Liver (tissue), 8 donors: ENCODE measurements at regions not wholly inside any gene's neighbourhood (a gene's known extent, or its start where the extent isn't known, plus 50 kb on each side); places are given as distances from the start of the nearest gene placed in this dataset.

Experiments used
- DNase-seq: peaks from one replicate; pipeline ENCODE4 v3.0.0-alpha.2; 2017; ENCODE audit warnings: low spot score
- H3K27ac ChIP-seq, 2 donors: one replicate each; pipeline ENCODE4 v1.7.0; 2013; ENCODE audit warnings: inconsistent platforms in 2 of 2, low read length in 2 of 2, control low read depth in 1 of 2, low read depth in 1 of 2, mild to moderate bottlenecking in 1 of 2
- H3K27me3 ChIP-seq, 4 donors: one replicate each; pipeline versions ENCODE4 v1.6.1 to v1.7.0; 2013; ENCODE audit warnings: low read length in 3 of 4, inconsistent platforms in 1 of 4, mild to moderate bottlenecking in 1 of 4, moderate library complexity in 1 of 4; ENCODE audit not compliant: control insufficient read depth in 4 of 4, insufficient read depth in 4 of 4
- H3K36me3 ChIP-seq, 4 donors: one replicate each; pipeline versions ENCODE4 v1.6.1 to v1.7.0; 2013; ENCODE audit warnings: low read length in 3 of 4, mild to moderate bottlenecking in 3 of 4, low read depth in 1 of 4, moderate library complexity in 1 of 4; ENCODE audit not compliant: control insufficient read depth in 4 of 4, insufficient read depth in 3 of 4
- H3K4me1 ChIP-seq, 4 donors: one replicate each; pipeline versions ENCODE4 v1.6.1 to v1.7.0; 2013; ENCODE audit warnings: low read length in 3 of 4, mild to moderate bottlenecking in 3 of 4, moderate library complexity in 1 of 4; ENCODE audit not compliant: control insufficient read depth in 4 of 4, insufficient read depth in 4 of 4
- H3K4me3 ChIP-seq, 3 donors: one replicate each; pipeline versions ENCODE4 v1.6.1 to v1.7.0; 2013; ENCODE audit warnings: low read length in 3 of 3, control low read depth in 1 of 3, low read depth in 1 of 3, mild to moderate bottlenecking in 1 of 3
- H3K9ac ChIP-seq, 2 donors: one replicate each; pipeline ENCODE4 v1.7.0; 2013; ENCODE audit warnings: low read length in 2 of 2, mild to moderate bottlenecking in 2 of 2, moderate library complexity in 2 of 2, control low read depth in 1 of 2, low read depth in 1 of 2
- H3K9me3 ChIP-seq, 4 donors: one replicate each; pipeline versions ENCODE4 v1.6.1 to v1.7.0; 2013; ENCODE audit warnings: low read length in 3 of 4; ENCODE audit not compliant: control insufficient read depth in 4 of 4
- EGR1 ChIP-seq, 2 donors: IDR thresholded peaks; 2 replicates each; pipeline ENCODE4 v1.6.1; 2016 to 2018; ENCODE audit warnings: antibody characterized with exemption in 2 of 2, low read depth in 2 of 2
- FOXA1 ChIP-seq: IDR thresholded peaks from 2 replicates; pipeline ENCODE4 v1.6.1; 2016; ENCODE audit warnings: antibody characterized with exemption
- FOXA2 ChIP-seq: IDR thresholded peaks from 2 replicates; pipeline ENCODE4 v1.6.1; 2016; ENCODE audit warnings: antibody characterized with exemption
- GABPA ChIP-seq, 2 donors: IDR thresholded peaks in 1 of 2; conservative IDR thresholded peaks in 1 of 2; 2 replicates each; pipeline ENCODE4 v1.6.1; 2016; ENCODE audit warnings: antibody characterized with exemption in 2 of 2, mild to moderate bottlenecking in 1 of 2, moderate library complexity in 1 of 2
- HNF4A ChIP-seq, 2 donors: conservative IDR thresholded peaks; 2 replicates each; pipeline ENCODE4 v1.6.1; 2016; ENCODE audit warnings: antibody characterized with exemption in 2 of 2, mild to moderate bottlenecking in 2 of 2
- HNF4G ChIP-seq: IDR thresholded peaks from 2 replicates; pipeline ENCODE4 v1.6.1; 2016; ENCODE audit warnings: antibody characterized with exemption
- JUND ChIP-seq, 2 donors: IDR thresholded peaks; 2 replicates each; pipeline ENCODE4 v1.6.1; 2016; ENCODE audit warnings: antibody characterized with exemption in 2 of 2
- NR2F2 ChIP-seq: IDR thresholded peaks from 2 replicates; pipeline ENCODE4 v1.6.1; 2016; ENCODE audit warnings: antibody characterized with exemption
- RAD21 ChIP-seq, 2 donors: IDR thresholded peaks; 2 replicates each; pipeline ENCODE4 v1.6.1; 2016; ENCODE audit warnings: antibody characterized with exemption in 2 of 2, mild to moderate bottlenecking in 2 of 2
- RXRA ChIP-seq, 2 donors: IDR thresholded peaks; 2 replicates each; pipeline ENCODE4 v1.6.1; 2017 to 2018; ENCODE audit warnings: antibody characterized with exemption in 2 of 2, mild to moderate bottlenecking in 1 of 2
- SP1 ChIP-seq: IDR thresholded peaks from 2 replicates; pipeline ENCODE4 v1.6.1; 2018; ENCODE audit warnings: antibody characterized with exemption, mild to moderate bottlenecking
- TAF1 ChIP-seq: conservative IDR thresholded peaks from 2 replicates; pipeline ENCODE4 v1.6.1; 2016; ENCODE audit warnings: antibody characterized with exemption, mild to moderate bottlenecking
- YY1 ChIP-seq: IDR thresholded peaks from 2 replicates; pipeline ENCODE4 v1.6.1; 2016; ENCODE audit warnings: antibody characterized with exemption, mild to moderate bottlenecking
- WGBS: extraction: QIAGEN DNeasy Blood & Tissue Kit; methylation state at CpG from one replicate; pipeline ENCODE4 v1.1.7; 2013; 5-methylcytosine and 5-hydroxymethylcytosine counted together
- TF ChIP-seq, protein P1 (sequence below): IDR thresholded peaks from 2 replicates; pipeline ENCODE4 v1.6.1; 2016; ENCODE audit warnings: antibody characterized with exemption
- TF ChIP-seq, protein P2 (sequence below): IDR thresholded peaks from 2 replicates; pipeline ENCODE4 v1.6.1; 2016; ENCODE audit warnings: antibody characterized with exemption, mild to moderate bottlenecking
- TF ChIP-seq, protein P3 (sequence below): IDR thresholded peaks from 2 replicates; pipeline ENCODE4 v1.6.1; 2016; ENCODE audit warnings: antibody characterized with exemption
- TF ChIP-seq, protein P4 (sequence below): fragments of 150-350 bp; IDR thresholded peaks from 2 replicates; pipeline ENCODE4 v1.5.1; 2017; ENCODE audit warnings: improper control_type of control experiment, low read depth, low read length; ENCODE audit not compliant: missing input control
- TF ChIP-seq, protein P5 (sequence below): IDR thresholded peaks from 2 replicates; pipeline ENCODE4 v1.6.1; 2016; ENCODE audit warnings: antibody characterized with exemption
- donor health status: healthy.
- donor health status: healthy.
- donor health status: healthy.
- donor health status: healthy.
- donor health status: healthy.

DNA sequence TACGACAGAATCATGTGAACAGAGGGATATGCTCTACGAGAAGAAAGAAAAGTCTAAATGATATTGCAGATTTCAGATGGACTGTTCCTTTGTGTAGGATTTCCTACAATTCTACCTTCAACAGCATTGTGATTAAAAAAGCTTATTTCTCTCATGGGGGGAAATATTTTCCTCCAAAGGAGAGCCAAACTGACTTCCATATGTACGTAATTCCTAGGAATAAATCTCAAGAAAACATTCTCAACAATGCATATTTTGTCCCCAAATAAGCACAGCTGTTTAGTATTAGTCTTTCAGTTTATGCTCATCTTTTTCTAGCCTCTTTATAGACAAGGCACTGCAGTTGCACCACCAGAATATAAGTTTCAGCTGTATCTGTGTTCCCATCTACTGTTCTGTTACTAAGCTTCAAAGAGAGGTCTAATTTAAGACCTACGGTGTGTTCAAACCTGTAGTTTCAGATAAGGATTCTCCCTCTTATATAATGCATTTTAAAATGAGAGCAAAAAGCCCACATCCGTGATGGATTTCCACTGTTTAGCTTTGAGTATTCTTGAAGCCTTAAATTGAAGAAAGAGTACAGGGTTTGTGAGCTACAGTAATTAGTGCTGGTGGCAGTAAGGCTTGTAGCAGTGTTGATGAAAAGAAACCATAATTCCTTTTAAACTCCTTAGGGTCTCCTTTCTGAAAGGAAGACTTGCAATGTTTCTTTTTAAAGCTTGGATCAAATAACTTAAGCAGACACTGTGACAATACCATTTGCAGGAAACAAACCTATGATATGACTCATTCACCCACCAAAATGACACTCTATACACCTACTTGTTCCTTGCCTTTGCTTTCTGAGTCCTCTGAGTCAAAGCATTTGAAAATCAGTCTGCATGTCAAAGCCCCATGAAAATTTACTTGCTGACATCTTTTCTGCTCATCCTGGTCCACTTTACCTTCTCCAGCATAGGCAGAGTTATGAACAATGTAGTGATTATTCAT, 754.1 kb downstream of the NOVA1 start:
- H3K9ac ChIP-seq: no peak overlapping the region
- H3K27ac ChIP-seq: no peak overlapping the region
- no peaks in the 10 kb centered on the region for H3K27me3 ChIP-seq
- H3K9me3 ChIP-seq: no peaks in the 10 kb centered on the region
- 53% methylated on average over 5 of the region's 5 CpGs for WGBS
- TF ChIP-seq, protein P1, sequence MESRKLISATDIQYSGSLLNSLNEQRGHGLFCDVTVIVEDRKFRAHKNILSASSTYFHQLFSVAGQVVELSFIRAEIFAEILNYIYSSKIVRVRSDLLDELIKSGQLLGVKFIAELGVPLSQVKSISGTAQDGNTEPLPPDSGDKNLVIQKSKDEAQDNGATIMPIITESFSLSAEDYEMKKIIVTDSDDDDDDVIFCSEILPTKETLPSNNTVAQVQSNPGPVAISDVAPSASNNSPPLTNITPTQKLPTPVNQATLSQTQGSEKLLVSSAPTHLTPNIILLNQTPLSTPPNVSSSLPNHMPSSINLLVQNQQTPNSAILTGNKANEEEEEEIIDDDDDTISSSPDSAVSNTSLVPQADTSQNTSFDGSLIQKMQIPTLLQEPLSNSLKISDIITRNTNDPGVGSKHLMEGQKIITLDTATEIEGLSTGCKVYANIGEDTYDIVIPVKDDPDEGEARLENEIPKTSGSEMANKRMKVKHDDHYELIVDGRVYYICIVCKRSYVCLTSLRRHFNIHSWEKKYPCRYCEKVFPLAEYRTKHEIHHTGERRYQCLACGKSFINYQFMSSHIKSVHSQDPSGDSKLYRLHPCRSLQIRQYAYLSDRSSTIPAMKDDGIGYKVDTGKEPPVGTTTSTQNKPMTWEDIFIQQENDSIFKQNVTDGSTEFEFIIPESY: no peak
- no peak for TF ChIP-seq SP1
- TF ChIP-seq EGR1 (IDR thresholded peaks at IDR 0.05; ENCODE audit: low read depth in 2 of 2): no peak
- TF ChIP-seq YY1: no peak
- TF ChIP-seq, protein P2, sequence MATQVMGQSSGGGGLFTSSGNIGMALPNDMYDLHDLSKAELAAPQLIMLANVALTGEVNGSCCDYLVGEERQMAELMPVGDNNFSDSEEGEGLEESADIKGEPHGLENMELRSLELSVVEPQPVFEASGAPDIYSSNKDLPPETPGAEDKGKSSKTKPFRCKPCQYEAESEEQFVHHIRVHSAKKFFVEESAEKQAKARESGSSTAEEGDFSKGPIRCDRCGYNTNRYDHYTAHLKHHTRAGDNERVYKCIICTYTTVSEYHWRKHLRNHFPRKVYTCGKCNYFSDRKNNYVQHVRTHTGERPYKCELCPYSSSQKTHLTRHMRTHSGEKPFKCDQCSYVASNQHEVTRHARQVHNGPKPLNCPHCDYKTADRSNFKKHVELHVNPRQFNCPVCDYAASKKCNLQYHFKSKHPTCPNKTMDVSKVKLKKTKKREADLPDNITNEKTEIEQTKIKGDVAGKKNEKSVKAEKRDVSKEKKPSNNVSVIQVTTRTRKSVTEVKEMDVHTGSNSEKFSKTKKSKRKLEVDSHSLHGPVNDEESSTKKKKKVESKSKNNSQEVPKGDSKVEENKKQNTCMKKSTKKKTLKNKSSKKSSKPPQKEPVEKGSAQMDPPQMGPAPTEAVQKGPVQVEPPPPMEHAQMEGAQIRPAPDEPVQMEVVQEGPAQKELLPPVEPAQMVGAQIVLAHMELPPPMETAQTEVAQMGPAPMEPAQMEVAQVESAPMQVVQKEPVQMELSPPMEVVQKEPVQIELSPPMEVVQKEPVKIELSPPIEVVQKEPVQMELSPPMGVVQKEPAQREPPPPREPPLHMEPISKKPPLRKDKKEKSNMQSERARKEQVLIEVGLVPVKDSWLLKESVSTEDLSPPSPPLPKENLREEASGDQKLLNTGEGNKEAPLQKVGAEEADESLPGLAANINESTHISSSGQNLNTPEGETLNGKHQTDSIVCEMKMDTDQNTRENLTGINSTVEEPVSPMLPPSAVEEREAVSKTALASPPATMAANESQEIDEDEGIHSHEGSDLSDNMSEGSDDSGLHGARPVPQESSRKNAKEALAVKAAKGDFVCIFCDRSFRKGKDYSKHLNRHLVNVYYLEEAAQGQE: no peak
- no peak for TF ChIP-seq RXRA (IDR thresholded peaks at IDR 0.05)
- TF ChIP-seq RAD21 (IDR thresholded peaks at IDR 0.05): no peak
- TF ChIP-seq, protein P3, sequence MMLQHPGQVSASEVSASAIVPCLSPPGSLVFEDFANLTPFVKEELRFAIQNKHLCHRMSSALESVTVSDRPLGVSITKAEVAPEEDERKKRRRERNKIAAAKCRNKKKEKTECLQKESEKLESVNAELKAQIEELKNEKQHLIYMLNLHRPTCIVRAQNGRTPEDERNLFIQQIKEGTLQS: no peak
- no peak for TF ChIP-seq HNF4A (conservative IDR thresholded peaks at IDR 0.05)
- no peak for TF ChIP-seq GABPA (IDR thresholded peaks at IDR 0.05 in 1 of 2, conservative IDR thresholded peaks at IDR 0.05 in 1 of 2)
- TF ChIP-seq, protein P4, sequence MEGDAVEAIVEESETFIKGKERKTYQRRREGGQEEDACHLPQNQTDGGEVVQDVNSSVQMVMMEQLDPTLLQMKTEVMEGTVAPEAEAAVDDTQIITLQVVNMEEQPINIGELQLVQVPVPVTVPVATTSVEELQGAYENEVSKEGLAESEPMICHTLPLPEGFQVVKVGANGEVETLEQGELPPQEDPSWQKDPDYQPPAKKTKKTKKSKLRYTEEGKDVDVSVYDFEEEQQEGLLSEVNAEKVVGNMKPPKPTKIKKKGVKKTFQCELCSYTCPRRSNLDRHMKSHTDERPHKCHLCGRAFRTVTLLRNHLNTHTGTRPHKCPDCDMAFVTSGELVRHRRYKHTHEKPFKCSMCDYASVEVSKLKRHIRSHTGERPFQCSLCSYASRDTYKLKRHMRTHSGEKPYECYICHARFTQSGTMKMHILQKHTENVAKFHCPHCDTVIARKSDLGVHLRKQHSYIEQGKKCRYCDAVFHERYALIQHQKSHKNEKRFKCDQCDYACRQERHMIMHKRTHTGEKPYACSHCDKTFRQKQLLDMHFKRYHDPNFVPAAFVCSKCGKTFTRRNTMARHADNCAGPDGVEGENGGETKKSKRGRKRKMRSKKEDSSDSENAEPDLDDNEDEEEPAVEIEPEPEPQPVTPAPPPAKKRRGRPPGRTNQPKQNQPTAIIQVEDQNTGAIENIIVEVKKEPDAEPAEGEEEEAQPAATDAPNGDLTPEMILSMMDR: no peak
- TF ChIP-seq FOXA1: no peak
- TF ChIP-seq FOXA2: no peak
- TF ChIP-seq JUND (IDR thresholded peaks at IDR 0.05): no peak
- TF ChIP-seq, protein P5, sequence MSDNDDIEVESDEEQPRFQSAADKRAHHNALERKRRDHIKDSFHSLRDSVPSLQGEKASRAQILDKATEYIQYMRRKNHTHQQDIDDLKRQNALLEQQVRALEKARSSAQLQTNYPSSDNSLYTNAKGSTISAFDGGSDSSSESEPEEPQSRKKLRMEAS: no peak
- no peak for TF ChIP-seq NR2F2
- no peak for TF ChIP-seq TAF1
- no peak for TF ChIP-seq HNF4G
- H3K4me1 ChIP-seq: peaks cover 0 to 2% (median 0%) of the 10 kb centered on the region in 4 donors
- no peak for DNase-seq
- no peaks in the 10 kb centered on the region for H3K36me3 ChIP-seq
- no peak overlapping the region for H3K4me3 ChIP-seq
